IMR-90 (cell line): ENCODE measurements at regions not wholly inside any gene's neighbourhood (a gene's known extent, or its start where the extent isn't known, plus 50 kb on each side); places are given as distances from the start of the nearest gene placed in this dataset.

Source experiments
- CTCF ChIP-seq: conservative IDR thresholded peaks from 2 replicates; pipeline ENCODE4 v1.5.1; 2012; ENCODE audit warnings: mild to moderate bottlenecking, low read depth, low read length, improper control_type of control experiment
- FOS ChIP-seq: fragments of 150-350 bp; IDR thresholded peaks from 2 replicates; pipeline ENCODE4 v1.6.1; 2016; ENCODE audit warnings: low read depth, low read length

GRCh38 chr12:67820694-67821093, 168.6 kb upstream of the IFNG-AS1 start:
- TF ChIP-seq CTCF (no peak), FOS (no peak)
